GM21619 (cell line): ENCODE measurements at regions not wholly inside any gene's neighbourhood (a gene's known extent, or its start where the extent isn't known, plus 50 kb on each side); places are given as distances from the start of the nearest gene placed in this dataset.
"Not testable (repeated sequence)": the region's sequence is repeated elsewhere in the genome, so short reads cannot be mapped to it uniquely, and the experiment has no call there.

Experiments
- ATAC-seq: cut with Tn5 transposase; IDR thresholded peaks from one replicate; pipeline ENCODE4 v1.9.1; 2021; ENCODE audit not compliant: unreplicated experiment

DNA sequence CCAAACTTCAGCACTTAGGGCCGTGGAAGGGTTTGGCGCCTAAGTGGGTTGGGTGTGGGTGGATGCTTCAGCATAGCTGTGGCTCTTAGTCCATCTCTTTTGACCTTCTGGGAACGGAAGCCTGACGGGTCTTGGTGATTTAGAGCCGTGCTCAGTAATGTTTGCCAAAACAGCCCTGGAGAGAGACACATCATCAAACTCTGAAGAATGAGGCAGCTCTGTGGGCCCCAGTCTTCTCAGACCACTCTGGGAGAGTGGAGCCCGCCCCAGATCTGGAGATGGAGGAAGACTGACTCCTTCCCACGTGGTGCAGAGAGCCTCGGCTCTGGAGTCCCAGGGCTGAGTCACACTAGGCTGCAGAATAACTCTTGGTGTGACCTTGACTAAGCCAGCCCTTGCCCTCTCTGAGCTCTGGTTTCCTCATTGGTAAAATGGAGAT is 168.9 kb downstream of the C11orf91 start:
- ATAC-seq: no peak

GRCh38 chr11:33530815-33531214 is 169.8 kb downstream of the C11orf91 start:
- ATAC-seq: no peak

GRCh38 chr11:33529461-33529860 is 171.2 kb downstream of the C11orf91 start:
- no peak for ATAC-seq

DNA sequence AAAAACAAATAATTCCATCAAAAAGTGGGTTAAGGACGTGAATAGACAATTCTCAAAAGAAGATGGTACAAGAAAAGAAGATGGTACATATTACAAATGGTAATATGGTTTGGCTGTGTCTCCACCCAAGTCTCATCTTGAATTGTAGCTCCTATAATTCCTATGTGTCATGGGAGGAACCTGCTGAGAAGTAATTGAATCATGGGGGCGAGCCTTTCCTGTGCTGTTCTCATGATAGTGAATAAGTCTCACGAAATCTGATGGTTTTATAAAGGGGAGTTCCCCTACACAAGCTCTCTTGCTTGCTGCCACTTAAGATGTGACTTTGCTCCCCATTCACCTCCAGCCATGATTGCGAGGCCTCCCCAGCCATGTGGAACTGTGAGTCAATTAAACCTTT is 172.9 kb downstream of the C11orf91 start:
- ATAC-seq: not testable (repeated sequence)

DNA sequence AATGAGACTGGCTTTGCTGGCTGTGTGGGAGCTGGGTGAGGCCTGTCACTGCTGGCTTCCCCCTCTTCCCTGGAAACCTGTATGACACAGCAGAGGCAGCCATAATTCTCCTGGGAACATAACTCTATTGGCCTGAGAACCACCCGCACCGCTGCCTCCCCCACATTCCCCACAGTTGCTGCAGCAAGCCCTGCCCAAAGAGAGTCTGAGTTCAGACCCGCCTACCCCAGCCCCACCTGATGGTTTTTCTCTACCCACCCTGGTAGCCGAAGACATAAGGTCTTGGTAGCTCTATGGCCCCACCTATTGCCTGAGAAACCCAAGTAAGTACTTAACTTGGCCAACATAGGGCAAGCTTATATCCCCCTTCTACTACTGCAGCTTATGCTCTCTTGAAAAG is 174.8 kb downstream of the C11orf91 start:
- ATAC-seq: no peak

DNA sequence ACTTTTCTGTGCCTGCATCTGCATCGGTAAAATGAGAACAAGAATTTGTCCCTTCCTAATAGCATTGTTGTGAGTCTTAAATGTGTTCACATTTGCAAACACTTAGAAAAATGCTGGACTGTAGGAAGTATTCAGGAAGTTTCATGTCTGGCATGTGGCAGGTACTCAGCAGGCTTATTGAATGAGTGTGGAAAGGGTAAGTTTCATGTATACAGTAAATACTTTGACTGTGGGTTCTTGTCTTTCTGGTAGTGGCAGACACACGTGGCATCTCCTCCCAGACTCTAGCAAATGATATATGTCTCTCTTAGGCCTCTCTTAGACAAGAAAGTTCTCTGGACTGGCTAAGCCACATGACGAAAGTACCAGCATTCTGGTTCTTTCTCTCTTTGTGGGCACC is 179.2 kb downstream of the C11orf91 start:
- ATAC-seq: no peak

DNA sequence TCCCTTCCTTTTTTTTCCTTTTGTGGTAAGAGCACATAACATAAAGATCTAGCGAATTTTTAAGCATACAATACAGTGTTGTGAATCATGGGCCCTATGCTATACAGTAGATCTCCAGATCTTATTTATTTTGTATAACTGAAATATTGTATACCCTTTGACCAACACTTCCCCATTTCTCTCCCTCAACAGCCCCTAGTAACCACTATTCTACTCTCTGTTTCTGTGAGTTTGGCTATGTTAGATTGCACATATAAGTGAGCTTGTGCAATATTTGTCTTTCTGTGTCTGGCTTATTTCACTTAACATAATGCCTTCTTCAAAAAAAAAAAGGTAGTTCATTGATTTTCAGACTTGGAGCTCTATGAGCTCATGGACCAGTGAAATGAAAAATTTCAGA is 180.5 kb downstream of the C11orf91 start:
- ATAC-seq: no peak

DNA sequence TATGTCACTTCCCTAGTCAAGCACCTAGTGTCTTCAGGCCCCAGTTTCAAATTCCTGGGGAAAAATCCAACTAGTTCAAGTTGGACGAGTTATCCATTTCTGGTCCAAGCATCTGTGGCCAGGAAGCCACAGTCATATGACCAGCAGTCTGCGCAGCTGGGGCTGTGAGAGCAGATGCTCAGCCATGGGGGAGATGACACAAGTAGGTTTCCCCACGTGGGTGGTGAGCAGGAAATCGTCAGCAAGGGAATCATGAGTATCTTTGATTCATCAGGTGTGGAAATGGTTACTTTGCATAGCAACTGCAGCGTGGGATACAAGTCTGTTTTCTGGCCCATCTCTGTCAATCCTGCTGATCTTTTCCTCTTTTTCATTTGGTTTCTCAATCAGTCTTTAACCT is 185.3 kb downstream of the C11orf91 start:
- ATAC-seq: no peak

- no peak for ATAC-seq
These were observed 186.3 kb downstream of the C11orf91 start for GRCh38 chr11:33514079-33514925.

DNA sequence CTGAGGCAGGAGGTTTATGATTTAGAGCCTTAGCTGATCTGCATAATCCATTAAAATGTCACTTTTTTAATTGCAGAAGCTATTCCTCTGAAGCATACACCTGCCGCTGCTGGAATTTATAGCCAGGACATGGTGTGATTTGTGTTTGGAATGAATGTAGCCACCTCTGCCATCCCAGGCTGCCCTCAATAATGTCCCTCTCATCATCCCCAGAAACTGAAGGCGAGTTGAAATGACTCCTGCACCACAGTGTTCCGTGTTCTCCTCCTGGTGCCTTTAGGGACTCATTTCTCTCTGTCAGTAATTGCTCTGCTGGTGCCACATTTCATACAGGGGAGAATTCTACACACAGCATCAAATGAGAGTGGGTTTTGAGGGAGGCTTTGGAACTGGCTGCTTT is 191.0 kb downstream of the C11orf91 start:
- ATAC-seq: no peak

GRCh38 chr11:33507967-33508366 is 192.7 kb downstream of the C11orf91 start:
- ATAC-seq: no peak

DNA sequence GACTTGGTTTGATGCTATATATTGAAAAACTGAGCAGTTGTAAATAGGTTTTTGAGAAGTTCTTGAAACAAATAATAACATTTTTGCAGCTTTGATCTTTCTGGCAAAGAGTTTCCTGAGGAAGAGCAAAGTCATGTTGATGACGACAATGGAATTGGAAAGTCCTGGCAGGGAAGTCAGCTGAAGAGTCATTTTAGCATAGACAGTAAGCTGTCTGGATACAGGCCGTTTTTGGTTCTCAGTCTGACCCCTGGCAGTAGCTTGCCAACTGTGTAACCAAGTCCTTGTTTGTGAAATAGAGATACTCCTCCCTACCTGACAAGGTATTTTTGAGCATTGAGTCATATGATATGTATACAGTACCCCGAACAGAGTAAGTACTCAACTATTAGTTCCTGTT is 193.3 kb downstream of the C11orf91 start:
- ATAC-seq: no peak

- ATAC-seq: no peak
These were observed 195.5 kb downstream of the C11orf91 start for GRCh38 chr11:33505093-33505492.

DNA sequence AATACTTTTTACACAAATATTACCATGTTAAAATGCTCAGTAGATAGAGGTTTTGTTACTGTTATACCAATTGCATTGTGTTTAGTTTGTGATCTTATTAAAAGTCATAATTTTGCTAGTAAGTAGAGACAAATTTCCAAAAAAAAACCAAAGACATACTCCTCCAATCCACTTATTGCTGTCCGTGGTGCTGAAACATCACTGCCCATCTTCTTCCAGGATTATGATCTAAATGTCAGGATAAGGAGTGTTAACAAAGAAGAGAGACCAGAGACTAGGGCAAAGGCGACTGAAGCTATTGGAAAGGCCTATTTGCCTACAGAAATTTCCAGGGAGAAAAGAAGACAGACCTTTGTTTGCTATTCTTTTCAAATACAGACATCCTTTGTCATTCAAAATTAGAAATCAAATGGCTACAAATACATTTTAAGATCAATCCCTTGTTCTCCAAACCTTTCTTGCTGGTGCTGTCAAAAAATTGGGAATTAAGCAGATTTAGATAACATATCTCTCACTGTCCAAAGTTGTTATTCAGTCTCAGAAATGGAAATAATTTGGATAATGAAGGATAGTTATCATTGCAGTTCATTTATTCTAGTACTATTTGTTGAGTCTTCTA is 199.7 kb downstream of the C11orf91 start:
- ATAC-seq: no peak

- ATAC-seq: no peak
These were observed 200.3 kb downstream of the C11orf91 start for GRCh38 chr11:33500332-33500731.

GRCh38 chr11:33492596-33492995 is 208.0 kb downstream of the C11orf91 start:
- no peak for ATAC-seq

DNA sequence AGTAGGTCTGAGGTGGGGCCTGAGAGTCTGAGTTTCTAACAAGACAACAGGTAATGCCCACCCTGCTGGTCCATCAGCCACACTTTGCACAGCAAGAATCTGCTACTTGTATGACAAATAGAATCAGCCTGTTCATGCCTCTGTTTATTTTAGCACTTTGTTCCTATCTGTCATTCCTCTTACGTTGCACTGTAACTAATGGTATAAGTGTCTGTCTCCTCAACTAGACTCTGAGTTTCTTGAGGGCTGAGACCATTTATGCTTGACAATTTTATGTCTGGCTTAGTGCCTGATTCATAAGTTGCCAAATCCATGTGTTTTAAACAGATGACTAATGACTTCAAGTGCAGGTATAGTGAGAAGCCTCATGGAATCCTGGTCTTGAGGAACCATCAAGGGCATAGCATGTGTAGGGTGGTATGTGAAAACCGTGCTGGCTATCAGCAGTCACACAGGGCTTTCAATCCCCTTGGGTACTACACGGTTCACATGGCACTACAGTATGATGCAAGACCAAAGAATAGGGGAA is 209.7 kb downstream of the C11orf91 start:
- ATAC-seq: no peak

- ATAC-seq: no peak
These were observed 211.7 kb downstream of the C11orf91 start for GRCh38 chr11:33488971-33489370.

GRCh38 chr11:33480626-33481025 is 220.0 kb downstream of the C11orf91 start:
- ATAC-seq: no peak

DNA sequence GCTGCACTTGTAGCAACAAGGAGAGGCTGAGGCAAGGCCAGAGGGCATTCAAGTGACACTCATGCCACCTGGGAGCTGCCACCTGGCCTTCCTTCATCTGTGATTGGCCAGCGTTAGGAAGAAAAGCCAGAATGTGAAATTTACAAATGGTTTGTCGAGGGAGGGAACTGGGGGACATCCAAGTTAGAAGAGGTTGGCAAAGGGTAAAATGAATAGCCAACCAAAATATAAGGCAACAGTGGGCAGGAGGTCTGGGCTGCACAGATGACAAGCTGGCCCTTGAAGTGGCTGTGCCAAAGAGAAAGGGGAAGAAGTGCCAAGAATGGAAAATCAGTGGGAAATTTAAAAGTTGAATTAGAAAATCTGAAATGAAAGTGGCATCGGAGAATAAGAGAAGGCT is 221.4 kb downstream of the C11orf91 start:
- ATAC-seq: no peak

- no peak for ATAC-seq
These were observed 221.0 kb downstream of the HIPK3 start for GRCh38 chr11:33478111-33478573.

GRCh38 chr11:33476945-33477606 is 219.9 kb downstream of the HIPK3 start:
- no peak for ATAC-seq
